Body of pancreas (tissue), 4 donors: ENCODE measurements at regions not wholly inside any gene's neighbourhood (a gene's known extent, or its start where the extent isn't known, plus 50 kb on each side); places are given as distances from the start of the nearest gene placed in this dataset.

Source experiments
- ATAC-seq: fragments of 150-250 bp; one replicate; pipeline ENCODE4 v1.9.1; 2016
- DNase-seq, 4 donors: peaks; one replicate each; pipeline ENCODE4 v3.0.0-alpha.2; 2019
- H3K27ac ChIP-seq, 4 donors: fragments of 200-600 bp; sonication (generic); 1 replicate in 3 of 4; 2 replicates in 1 of 4; pipeline versions ENCODE4 v1.5.1 to v1.6.1; 2016 to 2019; ENCODE audit warnings: mild to moderate bottlenecking in 1 of 4, mixed read lengths in 1 of 4, moderate library complexity in 1 of 4
- H3K27me3 ChIP-seq, 2 donors: fragments of 200-600 bp; sonication (generic); one replicate each; pipeline ENCODE4 v1.6.0; 2016; ENCODE audit warnings: mild to moderate bottlenecking in 1 of 2
- H3K36me3 ChIP-seq, 2 donors: fragments of 200-600 bp; sonication (generic); replicated peaks in 1 of 2; 2 replicates each; pipeline ENCODE4 v1.5.1; 2016; ENCODE audit warnings: low read depth in 2 of 2; ENCODE audit not compliant: insufficient read depth in 1 of 2
- H3K4me1 ChIP-seq: fragments of 200-600 bp; sonication (generic); one replicate; pipeline ENCODE4 v1.6.0; 2016
- H3K4me3 ChIP-seq, 2 donors: fragments of 200-600 bp; sonication (generic); 1 replicate in 1 of 2; 2 replicates in 1 of 2; pipeline ENCODE4 v1.5.1; 2016 to 2019
- H3K9me3 ChIP-seq, 3 donors: fragments of 200-600 bp; sonication (generic); 1 replicate in 2 of 3; 2 replicates in 1 of 3; pipeline ENCODE4 v1.5.1; 2016
- POLR2A ChIP-seq, 3 donors: fragments of 450-650 bp; IDR thresholded peaks; one replicate each; pipeline ENCODE4 v1.6.1; 2016; ENCODE audit warnings: antibody characterized with exemption in 3 of 3, mild to moderate bottlenecking in 2 of 3
- WGBS, 2 donors: methylation state at CpG; one replicate each; pipeline ENCODE4 v1.1.5; 2017; 5-methylcytosine and 5-hydroxymethylcytosine counted together
- intact Hi-C: fragments of 100-400 bp; cut with DNase I; formaldehyde crosslinking; loops from one replicate; pipeline ENCODE4 v1.15.1; 2023
- TF ChIP-seq, protein P1 (sequence below), 7 experiments: fragments of 450-650 bp in 4 of 7; fragments of 200-600 bp in 3 of 7; sonication (generic) in 3 of 7; IDR thresholded peaks; one replicate each; pipeline ENCODE4 v1.5.1; 2016 to 2019; ENCODE audit warnings: antibody characterized with exemption in 7 of 7

GRCh38 chr7:24221500-24221899 lies 62.5 kb upstream of the NPY start:
- intact Hi-C loops: no loop called here
- Histone ChIP-seq H3K4me1 (no peaks in the 10 kb centered on the region), H3K27me3 (no peaks in the 10 kb centered on the region), H3K4me3 (no peak overlapping the region), H3K36me3 (no peaks in the 10 kb centered on the region), H3K9me3 (no peaks in the 10 kb centered on the region), H3K27ac (no peak overlapping the region)
- no peak for ATAC-seq
- WGBS, 2 donors: 72 to 73% methylated on average over 2 of the region's 2 CpGs
- DNase-seq: no peak
- TF ChIP-seq POLR2A (IDR thresholded peaks at IDR 0.05): no peak
- TF ChIP-seq, protein P1, sequence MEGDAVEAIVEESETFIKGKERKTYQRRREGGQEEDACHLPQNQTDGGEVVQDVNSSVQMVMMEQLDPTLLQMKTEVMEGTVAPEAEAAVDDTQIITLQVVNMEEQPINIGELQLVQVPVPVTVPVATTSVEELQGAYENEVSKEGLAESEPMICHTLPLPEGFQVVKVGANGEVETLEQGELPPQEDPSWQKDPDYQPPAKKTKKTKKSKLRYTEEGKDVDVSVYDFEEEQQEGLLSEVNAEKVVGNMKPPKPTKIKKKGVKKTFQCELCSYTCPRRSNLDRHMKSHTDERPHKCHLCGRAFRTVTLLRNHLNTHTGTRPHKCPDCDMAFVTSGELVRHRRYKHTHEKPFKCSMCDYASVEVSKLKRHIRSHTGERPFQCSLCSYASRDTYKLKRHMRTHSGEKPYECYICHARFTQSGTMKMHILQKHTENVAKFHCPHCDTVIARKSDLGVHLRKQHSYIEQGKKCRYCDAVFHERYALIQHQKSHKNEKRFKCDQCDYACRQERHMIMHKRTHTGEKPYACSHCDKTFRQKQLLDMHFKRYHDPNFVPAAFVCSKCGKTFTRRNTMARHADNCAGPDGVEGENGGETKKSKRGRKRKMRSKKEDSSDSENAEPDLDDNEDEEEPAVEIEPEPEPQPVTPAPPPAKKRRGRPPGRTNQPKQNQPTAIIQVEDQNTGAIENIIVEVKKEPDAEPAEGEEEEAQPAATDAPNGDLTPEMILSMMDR (IDR thresholded peaks at IDR 0.05): no peak

DNA sequence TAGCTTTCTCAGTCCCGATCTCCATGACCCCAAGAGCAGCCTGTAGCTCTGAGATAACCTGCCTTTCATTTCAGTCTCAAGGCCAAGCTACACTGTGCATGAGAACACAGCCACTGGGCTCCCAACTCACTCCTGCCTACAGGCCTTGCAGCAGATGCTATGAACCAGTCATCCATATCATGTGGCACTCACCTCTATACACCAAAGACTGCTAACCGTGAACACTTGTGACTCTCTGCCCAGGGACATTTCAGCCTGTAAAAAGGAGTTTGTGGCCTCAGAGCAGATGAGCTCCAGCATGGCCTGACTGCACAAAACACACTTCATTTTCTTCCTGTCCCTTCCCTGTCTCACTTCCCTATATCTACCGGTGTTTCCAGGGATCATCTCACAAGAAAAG lies 56.9 kb upstream of the NPY start:
- no peak overlapping the region for H3K27ac ChIP-seq
- ATAC-seq: no peak
- WGBS, 2 donors: 37 to 52% methylated on average over 3 of the region's 3 CpGs
- intact Hi-C loops: no loop called here
- DNase-seq: no peak
- H3K27me3 ChIP-seq: no peaks in the 10 kb centered on the region
- H3K4me1 ChIP-seq: peaks cover 6% of the 10 kb centered on the region
- no peak overlapping the region for H3K4me3 ChIP-seq
- H3K9me3 ChIP-seq: no peaks in the 10 kb centered on the region
- no peaks in the 10 kb centered on the region for H3K36me3 ChIP-seq
- no peak for TF ChIP-seq POLR2A (IDR thresholded peaks at IDR 0.05)
- TF ChIP-seq, protein P1 (IDR thresholded peaks at IDR 0.05): no peak

DNA sequence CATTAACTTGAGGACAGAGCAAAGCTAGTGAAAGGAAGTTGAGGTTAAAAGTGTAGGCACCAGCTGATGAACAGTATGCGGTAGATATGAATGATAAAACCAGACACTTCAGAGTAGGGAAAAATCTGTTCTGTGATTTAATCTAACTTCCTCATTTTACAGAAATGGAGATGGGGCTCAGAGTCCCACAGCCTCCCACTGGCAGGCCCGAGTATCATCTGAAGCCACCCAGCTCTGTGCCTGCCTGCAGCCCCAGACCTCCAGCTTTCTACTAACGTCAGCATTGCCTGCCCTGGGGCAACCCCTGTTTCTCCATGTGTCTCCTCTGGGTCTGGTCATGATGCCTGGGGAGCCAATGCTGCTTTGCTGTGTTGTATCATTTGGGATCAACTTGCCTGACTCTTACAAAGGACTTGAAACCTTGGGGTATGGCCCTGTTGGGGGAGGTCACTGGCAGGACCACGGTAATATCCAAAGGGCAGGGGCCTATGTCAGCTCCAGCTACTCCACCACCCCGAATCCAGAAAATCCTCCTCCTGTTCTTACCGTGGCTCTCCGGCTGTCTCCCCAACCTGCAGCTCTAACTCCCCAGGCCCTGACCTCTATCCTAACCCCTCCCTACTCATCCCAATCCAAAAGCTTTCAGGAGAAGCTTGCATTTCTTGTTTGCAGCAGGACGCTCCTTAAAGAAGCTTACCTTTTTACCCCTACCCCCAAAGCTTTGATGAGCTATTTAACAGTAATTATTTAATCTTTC lies 56.2 kb upstream of the NPY start:
- intact Hi-C loops: no loop called here

DNA sequence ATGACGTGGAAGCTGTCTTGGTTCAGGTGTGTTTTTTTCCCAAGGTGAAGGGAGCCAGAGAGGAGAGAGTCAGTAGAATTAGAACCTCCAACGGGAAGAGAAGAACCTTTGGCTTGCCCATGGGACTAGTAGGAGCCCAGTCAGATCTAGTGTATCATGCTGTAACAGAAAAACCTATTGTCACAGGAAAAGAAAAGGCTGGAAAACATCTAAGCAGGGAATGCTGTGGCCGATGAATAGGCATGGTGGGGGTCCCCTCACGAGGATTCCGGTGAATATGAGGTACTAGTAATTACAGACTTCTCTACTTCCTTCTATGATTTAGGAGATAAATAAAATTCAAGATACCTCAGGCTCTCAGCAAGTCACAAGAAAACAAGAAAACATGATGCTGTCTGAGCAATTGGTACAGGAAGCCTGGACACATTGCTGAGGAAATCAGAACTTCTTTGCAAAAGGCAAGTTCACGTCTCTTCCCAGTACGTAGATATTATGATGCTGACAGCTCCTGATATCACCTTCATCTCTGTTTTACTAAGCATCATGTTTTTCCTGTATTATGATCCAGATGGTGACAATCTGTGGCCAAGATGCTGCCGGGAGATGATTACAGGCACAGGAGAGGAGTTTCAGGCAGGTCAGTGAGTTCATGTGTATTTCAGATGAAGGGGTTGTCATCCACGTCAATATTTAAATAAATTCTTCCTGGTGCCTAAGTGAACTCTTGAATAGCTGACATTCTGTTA lies 54.3 kb upstream of the NPY start:
- Histone ChIP-seq H3K36me3 (no peaks in the 10 kb centered on the region), H3K27ac (no peak overlapping the region), H3K4me1 (peaks cover 6% of the 10 kb centered on the region), H3K4me3 (no peak overlapping the region), H3K9me3 (no peaks in the 10 kb centered on the region), H3K27me3 (no peaks in the 10 kb centered on the region)
- intact Hi-C loops: no loop called here
- no peak for ATAC-seq
- DNase-seq: no peak
- WGBS, 2 donors: 57 to 65% methylated on average over 9 of the region's 9 CpGs
- TF ChIP-seq, protein P1 (IDR thresholded peaks at IDR 0.05): no peak
- no peak for TF ChIP-seq POLR2A (IDR thresholded peaks at IDR 0.05)

More for the DNA sequence above, 56.2 kb upstream of the NPY start:
- Histone ChIP-seq H3K9me3 (no peaks in the 10 kb centered on the region), H3K27me3 (no peaks in the 10 kb centered on the region), H3K4me1 (peaks cover 6% of the 10 kb centered on the region), H3K27ac (no peak overlapping the region), H3K36me3 (no peaks in the 10 kb centered on the region), H3K4me3 (no peak overlapping the region)
- DNase-seq (no peak), ATAC-seq (no peak)
- WGBS, 2 donors: 76 to 77% methylated on average over 7 to 8 of the region's 8 CpGs
- no peak for TF ChIP-seq POLR2A (IDR thresholded peaks at IDR 0.05)
- TF ChIP-seq, protein P1 (IDR thresholded peaks at IDR 0.05): no peak
